ENCODE measurements at regions not wholly inside any gene's neighbourhood (a gene's known extent, or its start where the extent isn't known, plus 50 kb on each side); places are given as distances from the start of the nearest gene placed in this dataset.

DNA sequence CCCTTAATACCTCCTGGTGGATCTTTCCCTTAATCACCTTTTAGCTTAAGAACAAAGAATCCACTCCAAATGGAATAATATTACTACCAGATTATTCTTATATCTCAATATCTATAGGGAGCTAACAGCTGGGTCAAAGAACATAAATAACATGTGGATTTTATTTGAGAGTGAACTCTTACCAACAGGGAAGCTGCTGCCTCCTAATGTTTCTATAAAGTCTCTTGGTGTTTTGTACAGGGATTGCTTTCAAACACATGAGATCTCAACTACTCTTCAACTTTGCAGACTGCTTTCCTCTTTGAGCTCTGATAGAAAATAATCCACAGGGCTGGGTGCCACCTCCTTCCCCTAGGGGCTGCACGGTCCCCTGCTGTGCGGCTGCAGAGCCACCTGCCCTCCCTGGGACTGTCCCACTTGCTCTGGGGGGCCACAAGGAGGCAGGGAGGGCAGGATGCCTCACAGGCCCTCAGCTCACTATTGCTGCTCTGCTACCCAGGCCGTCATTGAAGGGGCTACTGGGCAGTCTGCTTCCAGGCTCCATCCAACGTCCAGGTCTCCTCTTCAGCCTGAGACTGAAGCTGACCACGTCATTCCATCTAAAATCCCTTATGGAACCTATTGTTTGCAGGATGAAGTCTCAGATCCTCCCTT, 191.2 kb downstream of the CXCL12 start:
- no peak for DNase-seq

DNA sequence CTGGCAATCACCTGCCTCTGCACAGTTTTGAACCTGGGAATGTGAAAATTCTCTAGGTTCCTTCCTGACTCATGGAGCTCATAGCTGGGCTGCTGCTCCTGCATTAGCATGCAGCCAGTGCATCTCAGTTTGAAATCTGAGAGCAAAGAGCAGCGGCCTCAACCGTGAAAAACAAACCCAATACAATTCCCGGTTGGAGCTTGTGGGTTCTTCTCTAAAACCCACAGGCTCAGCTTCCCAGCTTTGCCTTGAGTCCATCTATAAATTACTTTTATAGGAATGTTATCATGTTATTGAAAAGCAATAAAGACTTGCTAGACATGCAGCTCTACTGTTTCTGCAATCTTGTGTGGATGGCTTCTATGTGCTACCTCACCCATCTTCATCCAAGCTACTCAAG, 191.7 kb downstream of the CXCL12 start:
- no peak for DNase-seq
- no CpG with 5 or more reads among the region's 3 CpGs for WGBS (ENCODE audit: insufficient coverage)
- Histone ChIP-seq H3K27me3 (ENCODE audit: control insufficient read depth, insufficient read depth, low read length) (no peaks in the 10 kb centered on the region), H3K36me3 (ENCODE audit: control insufficient read depth, insufficient read depth, low read length) (no peaks in the 10 kb centered on the region), H3K4me1 (ENCODE audit: control insufficient read depth, insufficient read depth, low read length) (peaks cover 17% of the 10 kb centered on the region), H3K27ac (ENCODE audit: low read length) (no peak overlapping the region), H3K9me3 (replicated peaks; ENCODE audit: control insufficient read depth, low read depth, low read length) (no peaks in the 10 kb centered on the region), H3K4me3 (ENCODE audit: low read length) (no peak overlapping the region)

More for the DNA sequence above, 191.2 kb downstream of the CXCL12 start:
- Histone ChIP-seq H3K4me1 (ENCODE audit: control insufficient read depth, insufficient read depth, low read length) (peaks cover 22% of the 10 kb centered on the region), H3K4me3 (ENCODE audit: low read length) (no peak overlapping the region), H3K9me3 (replicated peaks; ENCODE audit: control insufficient read depth, low read depth, low read length) (no peaks in the 10 kb centered on the region), H3K27ac (ENCODE audit: low read length) (no peak overlapping the region), H3K36me3 (ENCODE audit: control insufficient read depth, insufficient read depth, low read length) (no peaks in the 10 kb centered on the region), H3K27me3 (ENCODE audit: control insufficient read depth, insufficient read depth, low read length) (no peaks in the 10 kb centered on the region)
- WGBS (ENCODE audit: insufficient coverage), result 28% methylated on average over 4 of the region's 5 CpGs

DNA sequence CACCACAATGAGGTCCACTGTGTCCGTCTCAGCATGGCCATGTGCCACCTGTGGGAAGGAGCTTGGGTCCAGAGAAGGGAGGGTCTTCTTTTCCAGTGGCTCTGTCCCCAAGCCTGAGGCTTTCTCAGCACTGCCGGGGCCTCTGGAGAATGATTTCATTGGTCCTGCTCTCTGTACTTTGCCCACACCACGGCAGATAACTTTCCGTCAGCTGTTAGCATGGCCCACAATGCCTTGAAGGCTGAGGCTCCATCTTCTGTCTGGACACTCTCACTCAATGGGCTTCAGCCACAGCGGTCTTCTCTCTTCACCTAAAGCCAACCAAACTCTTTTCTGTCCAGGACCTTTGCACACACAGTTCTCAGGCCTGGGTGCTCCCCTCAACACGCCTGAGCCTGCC, 192.5 kb downstream of the CXCL12 start:
- Histone ChIP-seq H3K4me3 (ENCODE audit: low read length) (no peak overlapping the region), H3K9me3 (replicated peaks; ENCODE audit: control insufficient read depth, low read depth, low read length) (no peaks in the 10 kb centered on the region), H3K4me1 (ENCODE audit: control insufficient read depth, insufficient read depth, low read length) (peaks cover 15% of the 10 kb centered on the region), H3K27me3 (ENCODE audit: control insufficient read depth, insufficient read depth, low read length) (no peaks in the 10 kb centered on the region), H3K27ac (ENCODE audit: low read length) (no peak overlapping the region), H3K36me3 (ENCODE audit: control insufficient read depth, insufficient read depth, low read length) (no peaks in the 10 kb centered on the region)
- 92% methylated on average over 6 of the region's 6 CpGs for WGBS (ENCODE audit: insufficient coverage)
- no peak for DNase-seq

DNA sequence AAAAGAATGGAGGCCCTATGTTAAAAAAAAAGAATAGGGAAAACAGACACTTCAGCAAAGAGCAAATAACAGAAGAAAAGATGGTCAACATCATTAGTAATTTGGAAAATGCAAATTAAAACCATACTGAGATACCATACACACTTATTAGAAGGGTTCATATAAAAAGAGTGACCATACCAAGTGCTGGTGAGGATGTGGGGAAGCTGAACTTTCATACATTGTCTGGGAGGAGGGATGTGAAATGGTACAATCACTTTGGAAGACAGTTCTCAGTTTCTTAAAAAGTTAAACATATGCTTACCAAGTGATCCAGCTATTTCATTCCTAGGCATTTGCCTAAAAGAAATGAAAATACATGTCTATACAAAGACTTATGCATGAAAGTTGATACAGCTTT, 194.4 kb downstream of the CXCL12 start:
- H3K9me3 ChIP-seq (replicated peaks; ENCODE audit: control insufficient read depth, low read depth, low read length), result no peaks in the 10 kb centered on the region
- H3K4me1 ChIP-seq (ENCODE audit: control insufficient read depth, insufficient read depth, low read length), result peaks cover 18% of the 10 kb centered on the region
- no peaks in the 10 kb centered on the region for H3K27me3 ChIP-seq (ENCODE audit: control insufficient read depth, insufficient read depth, low read length)
- H3K36me3 ChIP-seq (ENCODE audit: control insufficient read depth, insufficient read depth, low read length), result no peaks in the 10 kb centered on the region
- no peak overlapping the region for H3K4me3 ChIP-seq (ENCODE audit: low read length)
- DNase-seq, result no peak
- no peak overlapping the region for H3K27ac ChIP-seq (ENCODE audit: low read length)

DNA sequence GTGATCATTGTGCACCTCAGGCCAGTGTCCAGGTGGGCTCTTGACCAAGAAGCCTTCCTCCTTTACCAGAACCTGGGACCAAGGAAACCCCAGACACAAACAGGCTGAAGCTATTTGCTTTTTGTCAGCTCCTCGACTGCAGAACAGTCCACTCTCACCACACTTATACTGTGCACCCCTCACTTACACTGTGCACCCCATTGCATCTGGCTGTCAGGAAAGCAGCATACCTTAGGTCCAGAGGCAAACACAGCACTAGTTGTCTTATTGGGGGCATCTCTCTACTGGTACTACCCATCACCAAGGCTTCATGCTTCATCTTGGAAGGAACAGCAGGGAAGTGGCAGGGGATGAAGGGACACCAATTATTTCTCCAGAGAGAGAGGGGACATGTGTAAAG, 198.1 kb downstream of the CXCL12 start:
- 80% methylated on average over 1 of the region's 1 CpG for WGBS (ENCODE audit: insufficient coverage)
- no peak overlapping the region for H3K27ac ChIP-seq (ENCODE audit: low read length)

DNA sequence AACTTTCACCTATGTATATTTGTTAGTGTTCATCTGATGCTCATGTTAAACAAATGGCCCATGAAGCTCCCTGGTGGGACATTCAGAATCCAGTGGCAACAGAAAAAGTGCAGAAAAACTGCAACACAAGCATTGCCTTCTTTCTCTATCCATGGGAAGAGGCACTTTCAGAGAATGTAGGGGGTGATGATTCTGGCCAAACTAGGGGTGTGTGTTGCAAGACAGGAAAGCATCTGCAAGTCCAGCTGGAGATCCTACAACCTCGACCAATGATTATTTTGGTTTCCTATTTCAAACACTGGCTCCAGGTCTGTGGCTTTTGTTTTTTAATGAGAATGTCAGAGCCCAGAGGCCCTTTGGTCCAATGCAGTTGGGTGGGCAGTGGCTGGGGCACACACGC, 198.7 kb downstream of the CXCL12 start:
- peak; percentile 82 for DNase-seq
- Histone ChIP-seq H3K27ac (ENCODE audit: low read length) (no peak overlapping the region), H3K4me1 (ENCODE audit: control insufficient read depth, insufficient read depth, low read length) (peaks cover 6% of the 10 kb centered on the region), H3K9me3 (replicated peaks; ENCODE audit: control insufficient read depth, low read depth, low read length) (no peaks in the 10 kb centered on the region), H3K27me3 (ENCODE audit: control insufficient read depth, insufficient read depth, low read length) (no peaks in the 10 kb centered on the region), H3K36me3 (ENCODE audit: control insufficient read depth, insufficient read depth, low read length) (no peaks in the 10 kb centered on the region), H3K4me3 (ENCODE audit: low read length) (no peak overlapping the region)
- WGBS (ENCODE audit: insufficient coverage), result 25% methylated on average over 1 of the region's 2 CpGs

More for the DNA sequence above, 198.1 kb downstream of the CXCL12 start:
- Histone ChIP-seq H3K4me1 (ENCODE audit: control insufficient read depth, insufficient read depth, low read length) (peaks cover 6% of the 10 kb centered on the region), H3K36me3 (ENCODE audit: control insufficient read depth, insufficient read depth, low read length) (no peaks in the 10 kb centered on the region), H3K4me3 (ENCODE audit: low read length) (no peak overlapping the region), H3K27me3 (ENCODE audit: control insufficient read depth, insufficient read depth, low read length) (no peaks in the 10 kb centered on the region), H3K9me3 (replicated peaks; ENCODE audit: control insufficient read depth, low read depth, low read length) (no peaks in the 10 kb centered on the region)
- no peak for DNase-seq

DNA sequence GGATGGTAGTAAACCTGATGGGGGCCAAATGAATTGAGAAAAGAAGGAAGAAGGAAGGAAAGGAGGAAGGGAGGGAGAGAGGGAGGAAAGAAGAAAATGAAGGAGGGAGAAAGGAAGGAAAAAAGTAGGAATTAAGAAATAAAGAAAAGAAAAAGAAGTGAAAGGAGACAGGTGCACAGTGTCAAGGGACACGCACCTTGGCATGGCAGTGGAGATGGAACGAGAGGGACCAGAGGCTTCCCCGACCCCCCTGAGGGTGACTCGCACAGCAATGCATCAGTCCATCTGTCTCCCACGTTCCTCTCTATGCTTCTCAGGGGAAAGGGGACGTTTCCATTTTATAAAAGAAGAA, 199.6 kb downstream of the CXCL12 start:
- Histone ChIP-seq H3K36me3 (ENCODE audit: control insufficient read depth, insufficient read depth, low read length) (no peaks in the 10 kb centered on the region), H3K9me3 (replicated peaks; ENCODE audit: control insufficient read depth, low read depth, low read length) (no peaks in the 10 kb centered on the region), H3K27ac (ENCODE audit: low read length) (no peak overlapping the region), H3K4me3 (ENCODE audit: low read length) (no peak overlapping the region), H3K4me1 (ENCODE audit: control insufficient read depth, insufficient read depth, low read length) (peaks cover 7% of the 10 kb centered on the region), H3K27me3 (ENCODE audit: control insufficient read depth, insufficient read depth, low read length) (no peaks in the 10 kb centered on the region)
- no peak for DNase-seq
- no CpG with 5 or more reads among the region's 6 CpGs for WGBS (ENCODE audit: insufficient coverage)

DNA sequence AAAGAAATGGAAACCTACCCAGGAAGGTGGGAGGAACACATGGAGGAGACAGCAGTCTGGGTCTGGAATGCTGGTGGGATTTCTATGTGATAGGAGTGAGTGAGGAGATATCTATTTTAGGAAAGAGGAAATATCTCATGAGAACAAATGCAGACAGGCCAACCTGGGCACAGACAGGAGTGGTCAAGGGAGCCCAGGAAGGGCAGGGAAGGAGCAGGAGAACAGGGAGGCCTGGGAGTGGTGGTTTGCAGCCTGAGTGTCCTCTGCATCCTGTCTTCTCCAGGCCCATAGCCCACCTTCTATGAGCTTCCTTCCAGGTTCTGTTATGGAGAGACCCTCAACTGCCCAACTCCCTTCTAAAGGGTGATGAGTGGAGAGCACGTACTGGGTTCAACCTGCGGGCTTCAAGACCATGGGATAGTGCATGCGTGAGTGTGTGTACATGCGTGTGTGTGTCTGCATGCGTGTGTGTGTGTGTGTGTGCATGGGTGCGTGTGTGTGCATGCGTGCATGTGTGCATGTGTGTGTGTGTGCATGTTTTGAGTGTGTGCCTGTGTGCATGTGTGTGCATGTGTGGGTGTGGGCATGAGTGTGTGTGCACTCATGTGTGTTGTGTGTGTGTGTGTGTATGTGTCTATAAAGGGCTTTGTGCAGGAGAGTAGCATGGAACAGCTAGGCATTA, 200.1 kb downstream of the CXCL12 start:
- H3K27ac ChIP-seq (ENCODE audit: low read length), result no peak overlapping the region
- H3K27me3 ChIP-seq (ENCODE audit: control insufficient read depth, insufficient read depth, low read length), result no peaks in the 10 kb centered on the region
- no peaks in the 10 kb centered on the region for H3K36me3 ChIP-seq (ENCODE audit: control insufficient read depth, insufficient read depth, low read length)
- peaks cover 9% of the 10 kb centered on the region for H3K4me1 ChIP-seq (ENCODE audit: control insufficient read depth, insufficient read depth, low read length)
- WGBS (ENCODE audit: insufficient coverage), result 99% methylated on average over 7 of the region's 7 CpGs
- H3K9me3 ChIP-seq (replicated peaks; ENCODE audit: control insufficient read depth, low read depth, low read length), result no peaks in the 10 kb centered on the region
- H3K4me3 ChIP-seq (ENCODE audit: low read length), result no peak overlapping the region
- DNase-seq, result no peak

DNA sequence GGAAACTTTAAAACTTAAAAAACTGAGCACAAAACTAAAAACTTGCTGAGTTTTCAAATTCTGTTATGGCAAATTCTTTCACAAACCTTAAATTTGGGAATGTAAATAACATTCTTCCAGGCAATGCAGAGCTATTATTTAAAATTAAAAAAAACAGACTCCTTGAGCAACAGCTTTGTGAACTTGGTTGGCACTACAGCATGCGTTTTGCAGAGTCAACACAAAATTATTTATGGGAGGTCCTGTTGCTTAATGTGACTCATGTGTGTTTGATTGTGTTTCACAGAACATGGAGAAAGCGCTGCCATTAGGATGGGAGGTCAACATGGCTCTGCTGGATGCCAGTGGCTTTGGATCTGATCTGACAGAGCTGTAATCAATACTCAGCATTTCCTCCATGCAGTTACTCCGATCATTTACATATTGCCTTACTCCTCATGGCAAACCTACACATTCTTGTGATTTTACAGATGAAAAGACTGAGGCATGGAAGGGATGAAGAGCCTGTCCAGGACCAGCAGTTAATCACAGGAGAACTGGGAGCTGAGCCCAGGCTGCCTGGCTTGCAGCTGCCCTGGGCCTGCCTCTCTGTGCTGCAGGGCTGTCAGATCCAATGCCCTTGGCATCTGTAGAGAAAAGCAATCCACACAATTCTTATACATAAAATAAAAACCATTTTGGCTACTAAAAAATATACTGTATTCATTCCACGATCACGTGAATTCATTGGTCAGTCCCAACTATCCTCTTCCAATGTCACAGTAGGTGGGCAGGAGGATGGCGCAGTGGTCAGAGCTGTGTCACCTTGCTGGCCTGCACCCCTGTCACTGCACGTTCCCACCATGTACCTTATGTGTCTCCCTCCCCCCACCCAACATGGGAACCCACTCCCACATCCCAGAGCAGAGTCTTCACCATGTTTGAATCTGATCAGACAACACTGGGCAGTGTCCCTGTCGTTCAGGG, 200.9 kb downstream of the CXCL12 start:
- peaks cover 9% of the 10 kb centered on the region for H3K4me1 ChIP-seq (ENCODE audit: control insufficient read depth, insufficient read depth, low read length)
- no peak for DNase-seq
- no peak overlapping the region for H3K4me3 ChIP-seq (ENCODE audit: low read length)
- H3K27ac ChIP-seq (ENCODE audit: low read length), result no peak overlapping the region
- H3K9me3 ChIP-seq (replicated peaks; ENCODE audit: control insufficient read depth, low read depth, low read length), result no peaks in the 10 kb centered on the region
- no peaks in the 10 kb centered on the region for H3K36me3 ChIP-seq (ENCODE audit: control insufficient read depth, insufficient read depth, low read length)
- no peaks in the 10 kb centered on the region for H3K27me3 ChIP-seq (ENCODE audit: control insufficient read depth, insufficient read depth, low read length)
- 71% methylated on average over 2 of the region's 8 CpGs for WGBS (ENCODE audit: insufficient coverage)

DNA sequence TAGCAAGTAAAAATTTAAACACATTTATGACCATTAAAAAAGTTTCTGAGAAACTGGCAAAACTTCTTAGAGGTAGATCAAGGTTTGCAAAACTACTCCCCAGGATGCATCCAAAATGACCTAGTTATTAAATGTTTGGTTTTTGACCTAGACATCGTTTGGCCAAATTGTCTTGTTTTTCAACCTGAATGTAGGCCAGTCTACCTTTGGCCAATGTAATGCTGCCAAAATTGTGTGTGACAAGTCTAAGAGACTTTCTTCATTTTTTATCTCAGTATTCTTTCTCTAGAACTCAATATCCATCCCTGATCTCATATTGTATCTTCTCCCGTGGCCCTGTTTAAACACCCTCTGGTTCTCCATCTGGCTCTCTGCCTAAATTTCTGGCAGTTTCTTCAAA, 202.0 kb downstream of the CXCL12 start:
- Histone ChIP-seq H3K27me3 (ENCODE audit: control insufficient read depth, insufficient read depth, low read length) (no peaks in the 10 kb centered on the region), H3K4me3 (ENCODE audit: low read length) (no peak overlapping the region), H3K4me1 (ENCODE audit: control insufficient read depth, insufficient read depth, low read length) (peaks cover 9% of the 10 kb centered on the region), H3K36me3 (ENCODE audit: control insufficient read depth, insufficient read depth, low read length) (no peaks in the 10 kb centered on the region), H3K27ac (ENCODE audit: low read length) (no peak overlapping the region), H3K9me3 (replicated peaks; ENCODE audit: control insufficient read depth, low read depth, low read length) (no peaks in the 10 kb centered on the region)
- no CpG with 5 or more reads among the region's 2 CpGs for WGBS (ENCODE audit: insufficient coverage)
- DNase-seq, result no peak

All from muscle of leg (tissue), 3 donors.